ENCODE measurements at regions not wholly inside any gene's neighbourhood (a gene's known extent, or its start where the extent isn't known, plus 50 kb on each side); places are given as distances from the start of the nearest gene placed in this dataset.
"Not testable (repeated sequence)": the region's sequence is repeated elsewhere in the genome, so short reads cannot be mapped to it uniquely, and the experiment has no call there.

DNA sequence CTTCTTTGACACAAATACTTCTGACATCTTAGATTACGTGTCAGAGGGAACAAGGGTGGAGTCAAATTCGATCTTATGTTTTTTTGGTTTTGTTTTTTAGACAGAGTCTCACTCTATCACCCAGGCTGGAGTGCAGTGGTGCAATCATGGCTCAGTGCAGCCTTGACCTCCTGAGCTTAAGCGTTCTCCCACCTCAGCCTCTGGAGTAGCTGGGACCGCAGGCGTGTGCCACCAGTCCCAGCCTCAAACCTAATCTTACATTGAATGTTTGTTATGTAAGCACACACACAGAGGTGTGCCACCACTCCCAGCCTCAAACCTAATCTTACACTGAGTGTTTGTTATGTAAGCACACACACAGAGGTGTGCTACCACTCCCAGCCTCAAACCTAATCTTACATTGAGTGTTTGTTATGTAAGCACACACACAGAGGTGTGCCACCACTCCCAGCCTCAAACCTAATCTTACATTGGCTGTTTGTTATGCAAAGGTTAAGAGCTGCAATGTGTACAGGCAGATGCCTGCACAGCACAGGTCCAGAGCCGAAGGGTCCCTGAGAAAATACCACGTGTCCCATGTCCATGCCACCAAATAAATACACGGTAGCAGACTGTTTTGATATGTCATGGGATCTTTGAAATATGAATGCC, 118.0 kb downstream of the ATP6V0E2 start:
- not testable (repeated sequence) for DNase-seq (ENCODE audit: low read depth); H3K4me3 ChIP-seq (ENCODE audit: low read depth, low read length)

- DNase-seq (ENCODE audit: low read depth); H3K4me3 ChIP-seq (ENCODE audit: low read depth, low read length): not testable (repeated sequence)
These were observed 118.6 kb downstream of the ATP6V0E2 start for GRCh38 chr7:149992366-149992765.

GRCh38 chr7:149995369-149996026, 121.7 kb downstream of the ATP6V0E2 start:
- H3K4me3 ChIP-seq (ENCODE audit: low read depth, low read length); DNase-seq (ENCODE audit: low read depth): not testable (repeated sequence)

GRCh38 chr7:150000780-150001599, 127.2 kb downstream of the ATP6V0E2 start:
- not testable (repeated sequence) for H3K4me3 ChIP-seq (ENCODE audit: low read depth, low read length); DNase-seq (ENCODE audit: low read depth)

DNA sequence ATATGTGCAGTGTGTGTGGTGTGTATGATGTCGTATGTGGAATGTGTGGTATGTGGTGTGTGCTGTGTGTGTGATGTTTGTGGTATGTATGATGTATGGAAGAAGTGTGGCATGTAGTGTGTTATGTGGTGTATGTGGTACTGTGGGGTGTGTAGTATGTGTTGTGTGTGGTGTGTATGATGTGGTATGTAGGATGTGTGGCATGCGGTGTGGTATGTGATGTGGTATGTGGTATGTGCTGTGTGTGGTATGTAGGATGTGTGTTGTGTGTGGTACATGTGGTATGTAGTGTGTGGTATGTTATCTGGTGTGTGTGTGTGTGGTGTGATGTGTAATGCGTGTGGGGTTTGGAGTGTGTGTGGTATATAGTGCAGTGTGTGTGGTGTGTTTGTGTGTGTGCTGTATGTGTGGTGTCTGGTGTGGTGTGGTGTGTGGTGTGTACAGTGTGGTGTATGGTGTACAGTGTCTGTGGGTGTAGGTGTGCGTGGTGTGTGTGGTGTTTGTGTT, 129.6 kb downstream of the ATP6V0E2 start:
- H3K4me3 ChIP-seq (ENCODE audit: low read depth, low read length), result no peak overlapping the region
- no peak for DNase-seq (ENCODE audit: low read depth)

DNA sequence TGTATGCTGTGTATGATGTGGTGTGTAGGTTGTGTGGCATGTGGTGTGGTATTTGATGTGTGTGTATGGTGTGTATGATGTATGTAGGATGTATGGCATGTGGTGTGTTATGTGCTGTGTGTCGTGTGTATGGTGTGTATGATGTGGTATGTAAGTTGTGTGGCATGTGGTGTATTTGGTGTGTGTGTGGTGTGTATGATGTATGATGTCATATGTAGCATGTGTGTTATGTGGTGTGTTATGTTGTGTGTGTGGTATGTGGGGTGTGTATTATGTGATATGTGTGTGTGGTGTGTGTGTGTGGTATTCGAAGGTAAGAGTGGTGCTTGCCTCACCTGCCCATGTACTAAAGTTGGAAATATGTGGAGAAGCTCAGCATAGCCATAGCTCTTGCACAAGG, 130.2 kb downstream of the ATP6V0E2 start:
- DNase-seq (ENCODE audit: low read depth); H3K4me3 ChIP-seq (ENCODE audit: low read depth, low read length): not testable (repeated sequence)

DNA sequence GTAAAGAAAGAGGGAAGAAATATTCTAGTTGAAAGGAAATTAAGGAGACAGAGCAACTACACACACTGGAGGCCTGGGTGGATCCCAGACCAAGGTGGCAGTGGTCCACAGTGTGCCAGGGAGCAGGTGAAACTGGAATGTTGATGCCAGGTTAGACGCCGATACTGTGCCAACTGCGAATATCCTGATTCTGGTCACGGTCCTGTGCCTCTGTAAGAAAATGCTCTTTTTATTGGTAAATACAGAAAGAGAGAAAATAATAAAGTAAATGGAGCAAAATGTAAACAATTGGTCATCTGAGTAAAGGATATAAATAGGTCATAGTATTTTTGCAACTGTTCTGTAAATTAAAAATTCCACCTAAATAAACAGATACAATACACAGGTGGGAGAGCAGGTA, 131.1 kb downstream of the ATP6V0E2 start:
- not testable (repeated sequence) for H3K4me3 ChIP-seq (ENCODE audit: low read depth, low read length); DNase-seq (ENCODE audit: low read depth)

GRCh38 chr7:150009620-150010303, 136.0 kb downstream of the ATP6V0E2 start:
- DNase-seq (ENCODE audit: low read depth); H3K4me3 ChIP-seq (ENCODE audit: low read depth, low read length): not testable (repeated sequence)

DNA sequence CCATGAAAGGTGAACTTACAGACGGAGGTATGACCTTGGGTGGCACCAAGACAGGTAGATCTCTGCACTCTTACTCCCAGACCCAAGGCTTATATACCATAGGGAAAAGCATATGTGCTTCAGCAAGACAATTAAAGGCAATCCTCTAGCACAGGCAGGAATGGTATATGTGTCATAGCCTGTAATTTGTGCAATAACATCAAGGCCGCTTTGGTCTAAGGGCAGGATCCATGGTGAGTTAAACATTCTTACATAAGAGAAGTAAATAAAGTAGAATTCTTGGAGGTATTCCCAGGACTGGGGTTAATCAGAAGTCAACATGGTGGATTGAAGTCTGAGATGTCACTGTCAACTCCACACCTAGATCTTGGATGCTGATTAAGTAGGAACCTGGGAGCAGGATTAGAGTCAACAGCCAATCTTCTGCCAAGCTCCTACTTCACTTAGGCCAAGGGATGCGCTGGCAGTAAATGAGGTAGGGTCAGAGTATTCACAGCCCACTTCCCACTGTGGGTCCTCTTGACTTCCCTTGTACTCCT, 143.0 kb downstream of the ATP6V0E2 start:
- DNase-seq (ENCODE audit: low read depth), result not testable (repeated sequence)

DNA sequence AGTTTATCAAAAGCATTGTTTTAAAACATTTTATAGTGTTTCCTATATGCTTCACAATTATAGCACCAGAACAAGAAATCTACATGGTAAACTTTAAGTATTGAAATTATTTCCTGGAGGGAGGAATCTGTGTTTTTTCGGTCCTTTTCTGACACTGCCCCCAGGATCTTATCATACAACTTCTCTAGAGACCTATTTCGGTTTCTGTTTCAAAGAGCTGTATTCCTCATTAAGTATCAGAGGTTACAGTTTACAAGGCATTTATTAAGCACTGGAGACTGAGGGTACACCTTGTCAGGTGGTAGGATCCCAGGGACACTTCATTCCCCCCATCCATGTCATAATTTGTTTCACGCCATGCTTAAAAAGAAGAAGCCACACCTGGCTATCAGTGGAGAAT, 146.4 kb downstream of the ATP6V0E2 start:
- not testable (repeated sequence) for DNase-seq (ENCODE audit: low read depth); H3K4me3 ChIP-seq (ENCODE audit: low read depth, low read length)

More for the DNA sequence above, 143.0 kb downstream of the ATP6V0E2 start:
- H3K4me3 ChIP-seq (ENCODE audit: low read depth, low read length), result not testable (repeated sequence)

DNA sequence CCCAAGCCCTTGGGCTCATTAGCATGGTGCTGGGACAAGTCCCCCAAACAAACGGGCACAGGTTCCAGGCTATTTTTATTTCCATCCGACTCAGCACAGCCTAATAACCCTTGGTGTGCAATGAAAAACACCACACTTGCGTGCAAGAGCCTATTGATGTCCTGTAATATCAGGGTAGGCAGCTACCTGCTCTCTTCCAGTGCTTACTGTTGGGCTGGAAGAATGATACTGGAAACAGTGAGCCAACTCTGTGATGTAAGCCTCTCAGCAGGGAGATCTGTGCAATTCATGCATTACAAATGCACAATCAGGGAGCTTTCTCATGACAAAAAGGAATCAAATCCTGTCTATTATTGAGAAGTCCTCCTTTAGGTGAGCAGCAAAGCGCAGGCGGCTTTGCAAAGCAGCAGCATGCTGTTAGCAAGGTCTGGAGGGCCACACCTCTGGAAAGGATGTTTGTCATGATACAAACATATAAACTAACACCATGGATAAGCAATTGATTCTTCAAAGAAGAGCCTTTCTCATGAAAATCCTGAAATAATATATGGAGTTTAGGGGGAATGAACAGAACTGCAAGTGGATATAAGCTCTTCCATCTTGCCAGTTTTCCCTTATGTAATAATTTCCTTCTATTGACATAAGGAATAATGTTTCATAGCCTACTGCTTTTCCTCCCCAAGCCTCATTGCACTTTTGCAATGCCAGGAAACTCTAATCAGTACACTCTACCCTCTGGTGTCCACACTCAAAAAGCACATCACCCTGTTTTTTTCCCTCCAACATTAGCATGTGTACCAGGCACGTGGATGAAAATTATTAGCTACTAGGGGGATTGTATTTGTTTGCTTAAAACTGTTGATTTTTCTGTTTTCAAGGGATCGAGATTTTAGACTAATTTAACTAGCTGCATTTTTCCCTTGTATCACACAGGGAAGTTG, 151.1 kb downstream of the ATP6V0E2 start:
- not testable (repeated sequence) for DNase-seq (ENCODE audit: low read depth); H3K4me3 ChIP-seq (ENCODE audit: low read depth, low read length)

- not testable (repeated sequence) for DNase-seq (ENCODE audit: low read depth); H3K4me3 ChIP-seq (ENCODE audit: low read depth, low read length)
These were observed 152.0 kb downstream of the ATP6V0E2 start for GRCh38 chr7:150025802-150026201.

GRCh38 chr7:150028344-150029012, 154.7 kb downstream of the ATP6V0E2 start:
- DNase-seq (ENCODE audit: low read depth); H3K4me3 ChIP-seq (ENCODE audit: low read depth, low read length): not testable (repeated sequence)

- H3K4me3 ChIP-seq (ENCODE audit: low read depth, low read length); DNase-seq (ENCODE audit: low read depth): not testable (repeated sequence)
These were observed 155.2 kb downstream of the ATP6V0E2 start for GRCh38 chr7:150029013-150029389.

DNA sequence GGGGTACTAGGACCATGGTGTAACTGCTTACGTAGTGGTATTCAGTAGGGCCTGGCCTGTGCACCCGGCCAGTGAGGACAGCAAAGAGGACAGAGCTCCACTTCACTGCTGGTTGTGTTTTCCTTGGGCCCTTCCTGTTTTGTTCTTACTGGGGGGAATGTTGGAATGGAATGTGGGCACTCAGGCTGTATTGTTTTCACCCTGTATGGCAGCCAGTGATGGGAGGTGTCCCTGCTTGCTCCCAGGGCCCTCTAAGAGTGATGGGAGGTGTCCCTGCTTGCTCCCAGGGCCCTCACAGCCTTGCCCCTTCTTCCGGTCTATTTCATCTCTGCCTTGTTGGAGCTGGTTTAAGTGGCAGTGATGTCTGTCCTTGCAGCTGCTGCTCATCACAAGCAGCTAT, 158.0 kb downstream of the ATP6V0E2 start:
- not testable (repeated sequence) for H3K4me3 ChIP-seq (ENCODE audit: low read depth, low read length); DNase-seq (ENCODE audit: low read depth)

DNA sequence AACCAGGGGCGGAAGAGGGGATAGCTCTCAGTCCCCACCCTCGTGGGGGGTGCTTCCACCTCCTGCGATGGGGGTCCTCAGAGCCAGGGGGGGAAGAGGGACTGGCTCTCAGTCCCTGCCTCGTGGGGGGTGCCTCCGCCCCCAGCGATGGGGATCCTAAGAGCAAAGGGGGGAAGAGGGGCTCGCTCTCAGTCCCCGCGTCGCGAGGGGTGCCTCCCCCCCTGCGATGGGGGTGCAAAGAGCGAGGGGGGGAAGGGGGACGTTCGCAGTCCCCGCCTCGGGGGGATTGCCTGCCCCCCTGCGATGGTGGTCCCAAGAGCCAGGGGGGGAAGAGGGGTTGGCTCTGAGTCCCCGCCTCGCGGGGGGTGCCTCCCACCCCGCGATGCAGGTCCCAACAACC, 159.9 kb downstream of the ATP6V0E2 start:
- not testable (repeated sequence) for H3K4me3 ChIP-seq (ENCODE audit: low read depth, low read length); DNase-seq (ENCODE audit: low read depth)

DNA sequence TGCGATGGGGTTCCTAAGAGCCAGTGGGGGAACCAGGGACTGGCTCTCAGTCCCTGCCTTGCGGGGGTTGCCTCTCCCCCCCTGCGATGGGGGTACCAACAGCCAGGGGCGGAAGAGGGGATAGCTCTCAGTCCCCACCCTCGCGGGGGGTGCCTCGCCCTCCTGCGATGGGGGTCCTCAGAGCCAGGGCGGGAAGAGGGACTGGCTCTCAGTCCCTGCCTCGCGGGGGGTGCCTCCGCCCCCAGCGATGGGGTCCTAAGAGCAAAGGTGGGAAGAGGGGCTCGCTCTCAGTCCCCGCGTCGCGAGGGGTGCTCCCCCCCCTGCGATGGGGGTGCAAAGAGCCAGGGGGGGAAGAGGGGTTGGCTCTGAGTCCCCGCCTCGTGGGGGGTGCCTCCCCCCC, 162.0 kb downstream of the ATP6V0E2 start:
- not testable (repeated sequence) for H3K4me3 ChIP-seq (ENCODE audit: low read depth, low read length); DNase-seq (ENCODE audit: low read depth)

DNA sequence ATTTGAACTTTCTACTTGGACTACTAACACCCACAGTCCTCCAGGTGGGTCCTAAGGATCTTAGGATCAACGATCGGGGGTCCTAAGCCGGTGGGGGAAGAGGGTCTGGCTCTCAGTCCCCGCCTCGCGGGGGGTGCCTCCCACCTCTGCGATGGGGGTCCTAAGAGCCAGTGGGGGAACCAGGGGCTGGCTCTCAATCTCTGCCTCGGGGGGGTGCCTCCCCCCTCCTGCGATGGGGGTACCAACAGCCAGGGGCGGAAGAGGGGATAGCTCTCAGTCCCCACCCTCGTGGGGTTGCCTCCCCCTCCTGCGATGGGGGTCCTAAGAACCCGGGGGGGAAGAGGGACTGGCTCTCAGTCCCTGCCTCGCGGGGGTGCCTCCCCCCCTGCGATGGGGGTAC, 165.3 kb downstream of the ATP6V0E2 start:
- not testable (repeated sequence) for DNase-seq (ENCODE audit: low read depth); H3K4me3 ChIP-seq (ENCODE audit: low read depth, low read length)
